HG03521 (cell line): ENCODE measurements at regions not wholly inside any gene's neighbourhood (a gene's known extent, or its start where the extent isn't known, plus 50 kb on each side); places are given as distances from the start of the nearest gene placed in this dataset.
"Not testable (repeated sequence)": the region's sequence is repeated elsewhere in the genome, so short reads cannot be mapped to it uniquely, and the experiment has no call there.

Experiments
- ATAC-seq: cut with Tn5 transposase; IDR thresholded peaks from one replicate; pipeline ENCODE4 v1.9.1; 2021; ENCODE audit warnings: mild to moderate bottlenecking, moderate library complexity; ENCODE audit not compliant: unreplicated experiment

DNA sequence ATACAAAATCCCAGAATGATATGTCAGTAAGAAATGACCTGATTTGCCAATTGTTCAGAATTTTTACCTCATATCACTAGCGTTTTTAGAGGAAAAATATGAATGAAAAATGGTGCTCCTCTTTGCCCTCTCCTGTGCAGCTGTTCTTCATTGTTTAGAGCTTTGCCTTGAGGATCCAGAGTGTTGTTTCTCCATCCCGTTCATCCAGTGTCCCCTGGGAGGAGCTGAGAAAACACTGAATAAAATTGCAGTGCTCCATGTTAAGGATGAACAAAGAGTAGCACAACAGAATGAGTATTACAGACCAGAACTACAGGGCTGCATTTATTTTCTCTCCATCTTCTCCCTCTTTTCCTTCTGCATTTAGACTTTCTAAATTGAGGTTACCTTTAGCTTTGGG, 133.1 kb downstream of the ADCYAP1 start:
- no peak for ATAC-seq

GRCh38 chr18:1039421-1039820, 134.8 kb downstream of the ADCYAP1 start:
- ATAC-seq = no peak

DNA sequence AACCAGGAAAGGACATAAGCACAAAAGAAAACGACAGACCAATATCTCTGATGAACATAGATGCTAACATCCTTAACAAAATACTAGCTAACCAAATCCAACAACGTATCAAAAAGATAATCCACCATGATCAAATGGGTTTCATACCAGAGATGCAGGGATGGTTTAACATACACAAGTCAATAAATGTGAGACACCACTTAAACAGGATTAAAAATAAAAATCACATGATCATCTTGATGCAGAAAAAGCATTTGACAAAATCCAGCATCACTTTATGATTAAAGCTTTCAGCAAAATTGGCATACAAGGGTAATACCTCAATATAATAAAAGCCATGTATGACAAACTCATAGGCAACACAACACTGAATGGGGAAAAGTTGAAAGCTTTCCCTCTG, 138.4 kb downstream of the ADCYAP1 start:
- ATAC-seq = not testable (repeated sequence)

DNA sequence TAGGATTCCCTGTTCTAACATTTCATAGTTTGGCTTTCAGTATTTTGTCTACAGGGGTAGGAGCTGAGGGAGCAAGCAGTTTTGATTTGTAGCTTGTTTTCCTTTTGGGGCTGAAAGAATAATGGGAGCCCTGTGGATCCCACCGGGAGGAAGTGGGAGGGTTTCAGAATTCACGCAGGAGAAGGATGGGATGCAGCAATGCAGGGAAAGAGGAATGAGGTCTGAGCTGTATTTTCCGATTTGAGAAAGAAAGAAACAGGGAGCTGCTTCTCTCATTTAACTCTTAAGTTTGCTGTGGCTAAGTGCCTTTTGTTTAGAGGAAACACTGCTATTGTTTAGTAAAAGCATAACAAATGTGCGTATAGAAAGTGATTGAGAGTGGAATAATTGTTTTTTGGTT, 141.0 kb downstream of the ADCYAP1 start:
- no peak for ATAC-seq

GRCh38 chr18:1047406-1047805, 142.7 kb downstream of the ADCYAP1 start:
- no peak for ATAC-seq

DNA sequence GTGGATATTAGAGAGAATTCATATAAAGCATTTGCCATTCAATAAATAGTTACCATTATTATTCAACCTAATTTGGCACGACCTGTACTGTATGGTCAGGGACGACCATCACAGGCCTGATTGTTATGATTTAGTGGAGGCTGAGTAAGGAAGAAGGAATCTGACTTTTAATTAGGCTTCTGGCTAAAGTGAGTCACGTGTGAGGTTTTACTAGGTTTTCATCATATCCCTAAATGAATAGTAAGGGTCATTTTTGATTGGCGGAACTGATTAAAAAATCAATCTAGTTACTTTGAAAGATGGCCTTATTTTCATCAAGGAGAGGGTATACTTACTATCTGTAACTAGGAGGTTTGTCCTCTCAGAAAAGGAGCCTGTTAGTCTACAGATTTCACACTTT, 143.4 kb downstream of the ADCYAP1 start:
- ATAC-seq = no peak

- no peak for ATAC-seq
Observed at GRCh38 chr18:1049173-1049572, 144.5 kb downstream of the ADCYAP1 start.

DNA sequence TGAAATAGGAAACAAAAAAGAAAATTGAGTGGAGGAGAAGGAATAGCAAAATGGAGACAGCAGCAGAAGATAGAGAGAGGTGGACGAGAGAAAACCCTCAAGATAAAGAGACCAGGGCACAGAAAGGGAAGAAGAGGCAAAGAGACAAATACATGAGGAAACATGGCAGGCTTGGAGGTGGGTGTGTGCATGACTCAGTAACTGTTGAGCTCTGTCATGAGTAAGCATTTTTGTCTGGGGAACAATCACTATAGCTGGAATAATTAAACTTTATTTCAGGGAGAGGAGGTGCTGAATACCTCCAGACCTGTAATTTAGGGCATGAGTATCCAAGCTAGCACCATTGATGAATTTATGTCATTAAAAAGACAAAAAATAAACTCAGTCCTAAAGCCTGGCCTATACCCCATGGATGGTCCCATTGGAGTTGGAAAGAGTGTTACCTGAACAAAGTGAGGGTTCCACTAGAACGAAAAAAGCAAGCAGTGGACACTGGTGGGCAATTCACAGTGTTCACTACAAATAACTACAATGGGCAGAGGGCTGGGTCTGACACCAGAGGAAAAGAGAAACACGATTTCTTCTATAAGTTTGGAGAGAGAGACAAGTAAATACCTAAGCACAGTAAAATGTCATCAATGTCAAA, 145.5 kb downstream of the ADCYAP1 start:
- no peak for ATAC-seq

- no peak for ATAC-seq
Observed at GRCh38 chr18:1052301-1052700, 147.6 kb downstream of the ADCYAP1 start.

GRCh38 chr18:1053331-1054315, 149.0 kb downstream of the ADCYAP1 start:
- ATAC-seq = no peak

GRCh38 chr18:1056404-1056803, 151.7 kb downstream of the ADCYAP1 start:
- no peak for ATAC-seq

- no peak for ATAC-seq
Observed at GRCh38 chr18:1057367-1057766, 152.7 kb downstream of the ADCYAP1 start.

DNA sequence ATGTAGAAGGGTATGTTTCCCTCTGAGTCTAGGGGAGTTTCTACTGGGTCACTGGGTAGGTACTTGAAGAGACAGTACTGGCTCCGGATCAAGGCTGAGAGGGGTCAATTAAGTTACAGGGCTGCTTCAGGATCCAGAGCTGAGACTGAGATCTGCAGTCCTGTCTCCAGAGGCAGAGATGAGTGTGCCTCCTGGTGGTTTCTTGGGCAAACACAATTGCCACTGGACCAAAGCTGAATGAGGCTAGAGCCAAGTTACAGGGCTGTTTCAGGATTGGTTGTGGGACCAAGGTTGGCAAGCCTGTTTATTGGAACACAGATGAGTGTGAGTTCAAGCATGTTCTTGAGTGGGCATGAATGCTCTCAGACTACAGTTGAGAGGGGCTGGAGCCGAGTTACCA, 157.9 kb downstream of the ADCYAP1 start:
- ATAC-seq = no peak

DNA sequence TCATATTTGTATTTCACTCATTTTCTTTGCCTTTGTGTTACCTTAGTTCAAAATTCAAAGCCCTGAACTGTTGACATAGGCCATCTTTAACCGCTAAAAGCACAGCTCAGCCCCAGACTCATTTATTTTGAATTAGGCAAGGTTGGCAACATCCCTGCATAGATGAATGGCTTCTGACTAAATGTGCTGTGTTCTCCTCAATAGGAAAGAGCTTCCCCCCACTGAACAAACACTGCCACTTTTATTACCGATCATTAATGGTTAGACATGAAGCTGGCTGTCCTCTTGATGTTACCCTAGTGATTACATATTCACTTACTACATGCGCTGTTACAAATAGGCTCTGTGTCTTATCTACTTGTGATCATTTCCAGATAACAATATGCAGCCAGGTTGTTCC, 170.7 kb downstream of the ADCYAP1 start:
- no peak for ATAC-seq

DNA sequence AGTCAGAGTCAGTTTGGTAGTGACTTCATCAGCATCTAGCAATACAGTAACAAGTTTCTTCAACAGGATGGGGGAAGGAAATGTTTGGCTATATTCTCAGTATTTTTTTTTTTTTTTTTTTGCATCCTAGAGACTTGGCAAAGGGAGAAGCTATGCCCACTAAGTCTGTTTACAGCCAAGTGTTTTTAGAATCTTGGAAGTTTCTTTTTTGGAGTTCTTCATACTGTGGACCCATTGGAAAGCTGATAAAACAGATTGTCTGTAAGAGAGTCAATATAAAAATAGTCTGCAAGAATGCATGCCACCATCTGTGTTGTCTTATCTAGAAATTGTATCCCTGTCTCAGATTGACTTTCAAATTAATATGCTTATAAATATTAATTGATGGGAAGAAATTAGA, 171.2 kb downstream of the ADCYAP1 start:
- no peak for ATAC-seq

DNA sequence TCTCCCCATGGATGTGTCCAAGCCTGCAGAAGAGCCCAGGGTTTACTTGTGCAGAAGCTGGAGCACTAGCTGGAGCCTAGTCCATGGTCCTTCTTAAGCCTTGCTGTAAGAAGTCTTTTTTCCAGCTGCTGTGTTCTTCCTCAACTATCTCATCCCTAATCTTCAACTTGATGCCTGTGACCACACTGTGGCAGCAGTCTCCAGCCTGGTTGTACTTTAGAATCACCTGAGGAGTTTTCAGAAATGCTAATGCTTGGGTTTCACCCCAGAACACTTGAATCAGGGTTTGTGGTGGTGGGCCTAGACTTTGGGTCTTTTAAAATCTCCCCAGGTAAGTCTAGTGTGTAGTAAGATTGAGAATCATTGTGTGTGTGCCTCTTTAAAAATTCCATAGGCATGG, 173.6 kb downstream of the ADCYAP1 start:
- no peak for ATAC-seq

DNA sequence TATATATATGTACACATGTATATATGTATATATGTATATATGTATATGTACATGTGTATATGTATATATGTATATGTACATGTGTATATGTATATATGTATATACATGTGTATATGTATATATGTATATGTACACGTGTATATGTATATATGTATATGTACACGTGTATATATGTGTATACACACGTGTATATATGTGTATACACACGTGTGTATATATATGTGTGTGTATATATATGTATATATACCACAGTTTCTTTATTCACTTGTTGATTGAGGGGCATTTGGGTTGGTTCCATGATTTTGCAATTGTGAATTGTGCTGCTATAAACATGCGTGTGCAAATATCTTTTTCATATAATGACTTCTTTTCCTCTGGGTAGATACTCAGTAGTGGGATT, 179.0 kb downstream of the ADCYAP1 start:
- ATAC-seq = not testable (repeated sequence)

GRCh38 chr18:1090758-1091157, 186.1 kb downstream of the ADCYAP1 start:
- no peak for ATAC-seq

DNA sequence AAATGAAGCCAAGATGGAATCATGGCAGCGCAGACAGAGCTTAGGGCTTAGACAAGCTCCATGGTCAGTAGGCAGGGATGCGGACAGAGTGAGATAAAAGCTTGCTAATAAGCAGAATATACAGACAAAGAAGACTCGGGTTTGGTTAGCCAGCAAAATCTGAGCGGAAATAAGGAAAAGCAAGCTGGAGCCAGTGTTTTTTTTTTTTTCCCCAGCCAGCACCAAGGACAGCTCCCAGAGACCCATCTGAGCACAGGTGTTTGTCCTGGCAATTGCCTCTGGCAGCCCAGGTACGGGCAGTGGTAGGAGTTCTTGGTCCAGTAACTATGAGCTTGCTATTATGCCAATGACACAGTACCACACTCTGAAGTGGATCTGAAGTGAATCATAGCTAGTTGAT, 187.6 kb downstream of the ADCYAP1 start:
- no peak for ATAC-seq

DNA sequence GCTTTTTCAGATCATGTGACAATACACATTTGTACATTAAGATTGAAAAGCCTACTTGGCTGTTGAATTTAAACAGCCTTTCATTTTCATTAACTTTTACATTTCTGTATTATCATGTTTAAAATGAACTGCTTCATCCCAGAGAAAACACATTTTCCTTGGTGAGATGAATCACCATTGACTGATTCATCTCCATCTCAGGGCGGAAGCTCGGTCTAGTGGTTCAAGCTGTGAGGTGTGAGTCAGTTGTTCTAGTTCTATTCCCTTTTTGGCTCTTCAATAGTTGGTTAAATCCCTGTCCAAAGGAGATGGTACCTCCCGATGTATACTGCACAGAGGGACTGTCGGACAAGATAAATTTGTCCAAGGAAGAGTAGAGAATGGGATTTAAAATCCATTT, 189.7 kb downstream of the ADCYAP1 start:
- no peak for ATAC-seq

GRCh38 chr18:1097991-1098735, 193.5 kb downstream of the ADCYAP1 start:
- ATAC-seq = not testable (repeated sequence)
